NOMO-1 (cell line): ENCODE measurements at regions not wholly inside any gene's neighbourhood (a gene's known extent, or its start where the extent isn't known, plus 50 kb on each side); places are given as distances from the start of the nearest gene placed in this dataset.
A peak's percentile ranks its signal among the peaks of the same experiment; 100 is the strongest.

Experiments used
- DNase-seq, 2 experiments: peaks; one replicate each; lab custom pipeline; 2025; ENCODE audit not compliant: unreplicated experiment in 2 of 2; lab: John Stamatoyannopoulos, UW

GRCh38 chr13:105820415-105820814, 715.0 kb downstream of the EFNB2 start:
- DNase-seq, result no peak

- DNase-seq, result no peak
Measured at GRCh38 chr13:105817498-105817897, 718.0 kb downstream of the EFNB2 start.

GRCh38 chr13:105816994-105817393, 718.5 kb downstream of the EFNB2 start:
- DNase-seq, result no peak

DNA sequence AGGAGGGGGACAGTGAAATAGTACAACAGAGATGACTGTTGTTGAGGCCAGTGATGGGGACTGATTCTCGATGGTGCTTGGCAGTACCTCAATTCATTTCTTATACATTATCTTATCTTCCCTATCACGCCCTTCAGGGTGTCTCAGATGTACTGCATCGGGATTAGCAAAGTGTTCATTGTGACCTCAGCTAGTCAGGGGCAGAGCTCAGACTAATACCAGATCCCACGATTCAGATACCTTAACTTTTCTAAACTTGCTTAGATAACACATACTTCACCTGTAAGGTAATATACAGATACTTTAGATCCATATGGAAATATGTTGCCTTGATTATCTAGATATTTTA, 720.6 kb downstream of the EFNB2 start:
- no peak for DNase-seq

GRCh38 chr13:105814219-105814901, 721.1 kb downstream of the EFNB2 start:
- no peak for DNase-seq

GRCh38 chr13:105806628-105806920, 728.9 kb downstream of the EFNB2 start:
- no peak for DNase-seq

GRCh38 chr13:105805892-105806627, 729.4 kb downstream of the EFNB2 start:
- DNase-seq, result no peak

DNA sequence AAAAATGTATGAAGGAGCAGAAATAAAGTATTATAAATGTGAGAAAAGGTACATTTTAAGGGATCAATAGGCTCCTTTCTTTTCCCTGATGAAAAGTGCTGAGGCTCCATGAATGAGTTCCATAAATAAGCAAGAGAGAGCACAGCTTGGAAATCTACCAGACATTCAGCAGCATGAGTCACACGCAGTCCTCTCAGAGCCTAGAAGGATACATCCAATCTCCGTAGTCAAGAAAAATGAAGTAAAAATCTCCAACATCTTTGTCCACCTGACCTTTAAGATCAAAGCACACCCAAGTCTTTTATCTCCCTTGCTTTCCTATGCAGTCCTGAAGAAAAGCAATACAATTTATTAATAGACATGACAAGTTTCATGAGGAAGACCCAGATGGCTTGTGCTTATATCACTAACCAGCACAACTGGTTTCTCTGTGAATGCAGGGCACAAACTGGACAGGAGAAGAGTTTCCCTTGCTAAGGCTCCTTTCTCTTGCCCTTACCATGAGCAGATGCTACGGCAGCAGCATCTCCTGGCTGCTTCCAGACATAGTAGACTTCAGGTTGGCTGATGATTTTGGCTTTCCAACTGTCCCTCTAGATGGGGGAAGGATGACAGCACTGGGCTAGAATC, 730.8 kb downstream of the EFNB2 start:
- no peak for DNase-seq

DNA sequence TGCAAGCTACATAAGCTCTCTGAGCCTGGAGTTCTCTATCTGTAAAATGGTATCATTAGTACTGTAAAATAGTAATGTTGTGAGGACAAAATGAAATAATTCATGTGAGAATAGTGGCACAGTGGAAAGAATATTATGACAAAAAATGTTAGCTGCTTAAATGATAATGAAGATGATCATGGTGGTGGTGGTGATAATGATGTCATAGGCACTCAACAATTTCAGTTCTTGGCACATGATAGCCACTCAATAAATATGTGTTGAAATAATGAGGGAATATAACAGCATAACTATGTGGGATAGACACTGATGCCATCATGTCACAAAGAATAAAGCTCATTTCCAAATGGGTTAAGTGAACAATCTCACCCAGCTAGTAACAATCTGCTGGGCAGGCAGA, 736.3 kb downstream of the EFNB2 start:
- DNase-seq, result no peak

DNA sequence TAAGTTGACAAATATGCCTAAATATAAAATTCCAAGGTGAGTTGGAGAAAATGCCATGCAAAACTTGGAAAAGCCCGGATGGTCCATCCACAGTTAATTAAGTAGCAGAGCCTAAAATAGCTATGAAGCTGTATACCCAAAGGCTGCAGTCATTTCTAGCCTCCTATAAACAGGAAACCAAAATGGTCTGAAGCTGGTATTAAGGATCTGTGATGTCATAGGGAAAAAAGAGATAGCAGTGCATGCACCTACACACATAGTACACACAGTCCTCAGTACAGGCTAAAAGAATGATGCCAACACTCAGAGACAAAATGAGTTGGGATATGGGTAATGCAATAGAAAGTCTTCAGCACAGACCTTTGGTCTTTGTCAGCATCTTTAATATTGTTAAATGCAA, 736.9 kb downstream of the EFNB2 start:
- DNase-seq, result no peak

- no peak for DNase-seq
Measured at GRCh38 chr13:105796081-105796480, 739.4 kb downstream of the EFNB2 start.

DNA sequence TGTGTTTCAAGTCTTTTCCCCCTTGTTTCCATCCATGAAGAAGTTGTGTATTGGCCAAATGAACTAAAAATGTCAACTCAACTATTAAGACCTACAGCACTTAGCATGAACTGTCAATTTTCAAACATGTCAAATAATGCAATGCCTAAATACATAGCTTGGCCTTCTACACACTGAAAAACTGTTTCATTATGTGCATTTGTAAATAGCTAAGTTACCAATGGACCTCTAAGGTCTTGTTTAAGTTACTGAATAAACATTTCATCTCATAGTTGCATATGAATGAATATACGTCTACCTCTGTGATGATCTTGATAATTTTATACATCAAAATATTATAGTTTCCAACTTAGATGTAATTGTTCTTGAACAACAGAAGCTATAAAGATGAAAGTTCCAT, 744.5 kb downstream of the EFNB2 start:
- DNase-seq, result no peak

DNA sequence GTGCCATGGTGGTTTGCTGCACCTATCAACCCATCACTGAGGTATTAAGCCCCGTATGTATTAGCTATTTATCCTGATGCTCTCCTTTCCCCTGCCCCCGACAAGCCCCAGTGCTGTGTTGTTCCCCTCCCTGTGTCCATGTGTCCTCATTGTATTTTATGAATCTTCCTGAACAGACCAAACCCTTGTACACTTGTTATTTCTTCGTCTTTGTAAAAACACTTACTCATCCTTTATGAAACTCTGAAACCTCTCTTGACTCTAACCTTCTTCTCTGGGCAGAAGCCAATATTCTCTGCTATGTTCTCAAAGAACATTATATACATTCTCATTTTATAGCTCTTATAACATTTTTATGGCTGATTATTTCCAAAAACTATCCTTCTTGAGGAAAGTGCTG, 746.9 kb downstream of the EFNB2 start:
- DNase-seq, result no peak

DNA sequence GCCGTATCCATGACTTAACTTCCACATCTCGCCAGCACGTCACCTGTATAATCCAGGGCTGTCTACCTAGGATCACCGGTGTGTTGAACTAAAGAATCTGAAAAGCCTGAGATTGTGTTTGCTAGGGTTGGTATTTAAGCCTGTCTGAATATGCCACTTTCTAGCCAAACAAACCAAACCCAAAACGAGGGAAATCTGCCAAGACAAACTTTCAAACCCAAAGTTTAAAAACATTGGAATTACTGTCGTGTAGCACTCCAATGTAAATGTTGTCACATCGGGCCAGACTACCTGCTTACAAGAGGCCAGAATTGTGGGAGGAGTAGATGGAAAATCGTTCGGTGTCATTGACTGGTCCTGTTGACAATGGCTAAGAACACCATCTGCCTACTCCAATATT, 747.8 kb downstream of the EFNB2 start:
- no peak for DNase-seq

GRCh38 chr13:105785436-105785835, 750.0 kb downstream of the EFNB2 start:
- DNase-seq, result no peak

DNA sequence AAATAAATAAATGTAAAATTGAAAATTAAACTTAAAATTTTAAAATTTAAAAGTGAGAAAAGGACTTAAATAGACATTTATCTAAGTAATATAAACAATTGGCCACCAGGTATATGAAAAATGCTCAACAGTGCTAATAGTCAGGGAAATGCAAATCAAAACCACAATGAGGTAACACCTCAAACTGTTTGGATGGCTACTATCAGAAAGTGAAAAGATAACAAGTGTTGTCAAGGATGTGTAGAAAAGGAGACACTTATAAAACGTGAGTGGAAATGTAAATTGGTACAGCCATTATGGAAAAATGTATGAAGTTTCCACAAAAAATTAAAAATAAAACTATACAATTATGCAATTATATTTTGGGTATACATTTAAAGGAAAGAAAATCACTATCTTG, 752.2 kb downstream of the EFNB2 start:
- no peak for DNase-seq

DNA sequence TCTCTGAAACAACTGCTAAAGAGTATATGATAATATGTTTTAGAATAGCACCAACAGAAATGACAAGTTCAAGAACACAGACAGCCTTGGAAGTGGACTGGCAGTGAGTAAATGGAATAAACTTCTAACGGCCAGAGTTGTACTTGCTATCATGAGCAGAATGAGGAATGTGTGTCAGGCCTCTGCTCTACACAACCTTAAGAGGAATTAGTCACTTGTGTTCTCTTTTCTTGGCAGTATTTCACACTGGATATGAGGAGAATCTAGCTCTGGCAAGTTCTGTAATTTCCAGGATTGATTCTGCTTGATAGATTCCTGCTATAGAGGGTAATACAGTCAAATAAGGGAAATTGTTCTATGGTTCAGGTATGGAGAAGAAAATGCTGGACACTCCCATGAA, 757.3 kb downstream of the EFNB2 start:
- DNase-seq, result no peak

GRCh38 chr13:105774739-105775460, 760.6 kb downstream of the EFNB2 start:
- DNase-seq, result no peak

DNA sequence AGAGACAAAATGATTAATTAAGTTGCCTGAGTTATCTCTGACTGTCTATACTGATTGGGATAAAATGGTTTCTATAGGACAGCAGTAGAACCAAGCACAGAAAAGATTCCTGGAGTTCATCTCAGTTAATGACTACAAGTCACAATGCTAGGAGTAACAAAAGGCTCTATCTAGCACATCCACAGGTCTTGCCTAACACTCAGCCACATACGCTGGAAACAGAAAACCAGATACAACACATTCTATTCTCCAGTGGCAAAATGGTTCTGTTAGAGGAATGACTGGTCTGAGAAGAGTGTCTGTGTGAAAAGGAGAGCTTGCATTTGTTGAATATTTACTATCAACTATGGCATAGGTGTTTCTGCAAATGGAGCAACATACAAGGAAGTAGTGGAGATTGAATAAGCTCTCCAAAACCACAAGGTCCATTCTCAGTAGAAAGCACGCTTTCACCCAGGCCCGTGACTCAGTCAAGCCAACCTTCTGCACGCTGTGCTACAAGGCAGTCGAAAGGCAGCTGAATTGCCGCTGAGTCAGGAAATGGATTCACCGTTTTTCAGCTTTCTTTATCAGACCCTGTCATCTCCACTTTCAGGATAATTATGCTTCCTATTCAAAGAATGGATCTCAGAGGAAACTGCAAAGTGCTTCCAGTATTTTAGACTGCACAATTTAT, 761.5 kb downstream of the EFNB2 start:
- peak; percentile 16 to 63 for DNase-seq

DNA sequence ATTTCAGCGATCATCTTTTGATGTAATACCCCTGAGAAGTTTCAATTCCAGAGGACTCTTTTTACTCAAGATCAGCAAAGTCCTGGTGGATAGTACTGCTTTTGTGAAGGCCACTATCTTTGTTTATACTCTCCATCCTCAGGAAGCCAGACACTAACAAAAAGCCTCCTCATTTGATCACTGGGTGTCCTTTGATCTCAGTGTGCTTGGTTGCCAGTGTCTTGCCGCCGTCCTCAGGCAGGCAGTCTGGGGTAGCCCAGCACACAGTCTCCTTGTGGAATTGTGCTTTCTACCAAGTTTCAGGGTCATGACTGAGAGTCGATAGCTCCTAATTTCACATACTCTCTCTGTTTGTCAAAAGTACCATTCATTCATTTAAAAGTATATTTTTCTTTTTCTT, 762.2 kb downstream of the EFNB2 start:
- no peak for DNase-seq

GRCh38 chr13:105764486-105764885, 771.0 kb downstream of the EFNB2 start:
- no peak for DNase-seq
